SU-DHL-6 (cell line): ENCODE measurements at regions not wholly inside any gene's neighbourhood (a gene's known extent, or its start where the extent isn't known, plus 50 kb on each side); places are given as distances from the start of the nearest gene placed in this dataset.

Source experiments
- H2AFZ ChIP-seq: fragments of 200-600 bp; sonication (generic); 2 replicates; pipeline ENCODE4 v1.6.1; 2014; ENCODE audit warnings: low read depth, mild to moderate bottlenecking, moderate library complexity, mixed read lengths, antibody characterized with exemption, low read length; ENCODE audit not compliant: severe bottlenecking
- H3F3A ChIP-seq: fragments of 200-600 bp; shearing (Covaris generic); 2 replicates; pipeline ENCODE4 v1.6.0; 2016; ENCODE audit warnings: antibody characterized with exemption, mild to moderate bottlenecking; ENCODE audit not compliant: insufficient read depth
- H3K27ac ChIP-seq: fragments of 200-600 bp; sonication (generic); 2 replicates; pipeline ENCODE4 v1.5.1; 2016; ENCODE audit warnings: low read depth, mild to moderate bottlenecking, low read length, moderate library complexity, mixed read lengths
- H3K27me3 ChIP-seq: fragments of 200-600 bp; sonication (generic), shearing (Covaris generic); 2 replicates; pipeline ENCODE4 v1.6.0; 2014; ENCODE audit warnings: mild to moderate bottlenecking, low read length
- H3K36me3 ChIP-seq: fragments of 200-600 bp; sonication (generic); 2 replicates; pipeline ENCODE4 v1.6.1; 2014; ENCODE audit warnings: mild to moderate bottlenecking, low read length, mixed read lengths
- H3K4me2 ChIP-seq: fragments of 300-600, 200-600 bp; shearing (Covaris generic), sonication (generic); 2 replicates; pipeline ENCODE4 v1.6.0; 2014; ENCODE audit warnings: low read length, low read depth, mild to moderate bottlenecking; ENCODE audit not compliant: poor library complexity, severe bottlenecking
- H3K4me3 ChIP-seq: fragments of 200-600 bp; sonication (generic); 2 replicates; pipeline ENCODE4 v1.5.1; 2014; ENCODE audit warnings: antibody characterized with exemption, low read length, mild to moderate bottlenecking, mixed read lengths; ENCODE audit not compliant: insufficient read depth, poor library complexity, severe bottlenecking
- H3K79me2 ChIP-seq: fragments of 200-600 bp; sonication (generic); 2 replicates; pipeline ENCODE4 v1.6.1; 2014; ENCODE audit warnings: mild to moderate bottlenecking, low read length, moderate library complexity; ENCODE audit not compliant: insufficient read depth
- H3K9ac ChIP-seq: fragments of 200-600 bp; sonication (generic); 2 replicates; pipeline ENCODE4 v1.7.0; 2014; ENCODE audit warnings: mild to moderate bottlenecking, low read length
- H3K9me2 ChIP-seq: fragments of 200-600 bp; sonication (generic); replicated peaks from 2 replicates; pipeline ENCODE4 v1.6.1; 2014; ENCODE audit warnings: low read length; ENCODE audit not compliant: insufficient read depth
- H3K9me3 ChIP-seq: fragments of 200-600 bp; sonication (generic); 2 replicates; pipeline ENCODE4 v1.6.1; 2014; ENCODE audit warnings: low read length, mixed read lengths; ENCODE audit not compliant: insufficient read depth
- H4K20me1 ChIP-seq: fragments of 200-600 bp; sonication (generic); 2 replicates; pipeline ENCODE4 v1.6.1; 2014; ENCODE audit warnings: low read depth, mild to moderate bottlenecking, antibody characterized with exemption, low read length, moderate library complexity, mixed read lengths
- EZH2phosphoT487 ChIP-seq: fragments of 200-600 bp; sonication (generic), shearing (Covaris generic); conservative IDR thresholded peaks from 2 replicates; pipeline ENCODE4 v1.6.1; 2018; ENCODE audit warnings: mild to moderate bottlenecking, antibody characterized with exemption, low read length, moderate library complexity, mixed read lengths
- TF ChIP-seq, protein P1 (sequence below): fragments of 200-600 bp; sonication (generic); IDR thresholded peaks from one replicate; pipeline ENCODE4 v1.5.1; 2017; ENCODE audit warnings: antibody characterized with exemption, mild to moderate bottlenecking, low read length, moderate library complexity; ENCODE audit not compliant: insufficient read depth, poor library complexity, severe bottlenecking

- H4K20me1 ChIP-seq = no peaks in the 10 kb centered on the region
Measured at GRCh38 chr2:144896341-144896740, 376.4 kb upstream of the ZEB2 start.

GRCh38 chr2:144894612-144895599 lies 375.0 kb upstream of the ZEB2 start:
- Histone ChIP-seq H3K27ac (no peak overlapping the region), H2AFZ (no peak overlapping the region), H4K20me1 (no peaks in the 10 kb centered on the region), H3K4me3 (no peak overlapping the region), H3K9me3 (no peaks in the 10 kb centered on the region), H3K9me2 (no peaks in the 10 kb centered on the region), H3K27me3 (no peaks in the 10 kb centered on the region), H3K79me2 (no peaks in the 10 kb centered on the region), H3K4me2 (no peak overlapping the region), H3F3A (no peaks in the 10 kb centered on the region), H3K36me3 (no peaks in the 10 kb centered on the region), H3K9ac (no peak overlapping the region)
- TF ChIP-seq, protein P1, sequence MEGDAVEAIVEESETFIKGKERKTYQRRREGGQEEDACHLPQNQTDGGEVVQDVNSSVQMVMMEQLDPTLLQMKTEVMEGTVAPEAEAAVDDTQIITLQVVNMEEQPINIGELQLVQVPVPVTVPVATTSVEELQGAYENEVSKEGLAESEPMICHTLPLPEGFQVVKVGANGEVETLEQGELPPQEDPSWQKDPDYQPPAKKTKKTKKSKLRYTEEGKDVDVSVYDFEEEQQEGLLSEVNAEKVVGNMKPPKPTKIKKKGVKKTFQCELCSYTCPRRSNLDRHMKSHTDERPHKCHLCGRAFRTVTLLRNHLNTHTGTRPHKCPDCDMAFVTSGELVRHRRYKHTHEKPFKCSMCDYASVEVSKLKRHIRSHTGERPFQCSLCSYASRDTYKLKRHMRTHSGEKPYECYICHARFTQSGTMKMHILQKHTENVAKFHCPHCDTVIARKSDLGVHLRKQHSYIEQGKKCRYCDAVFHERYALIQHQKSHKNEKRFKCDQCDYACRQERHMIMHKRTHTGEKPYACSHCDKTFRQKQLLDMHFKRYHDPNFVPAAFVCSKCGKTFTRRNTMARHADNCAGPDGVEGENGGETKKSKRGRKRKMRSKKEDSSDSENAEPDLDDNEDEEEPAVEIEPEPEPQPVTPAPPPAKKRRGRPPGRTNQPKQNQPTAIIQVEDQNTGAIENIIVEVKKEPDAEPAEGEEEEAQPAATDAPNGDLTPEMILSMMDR = no peak
- TF ChIP-seq EZH2phosphoT487 = no peak

More at GRCh38 chr2:144896341-144896740, 376.4 kb upstream of the ZEB2 start:
- Histone ChIP-seq H3K27me3 (no peaks in the 10 kb centered on the region), H3K9me2 (no peaks in the 10 kb centered on the region), H3K27ac (no peak overlapping the region), H3K36me3 (no peaks in the 10 kb centered on the region), H3K79me2 (no peaks in the 10 kb centered on the region), H2AFZ (no peak overlapping the region), H3F3A (no peaks in the 10 kb centered on the region), H3K4me2 (no peak overlapping the region), H3K9me3 (no peaks in the 10 kb centered on the region), H3K4me3 (no peak overlapping the region), H3K9ac (no peak overlapping the region)
- no peak for TF ChIP-seq EZH2phosphoT487
- TF ChIP-seq, protein P1 = no peak

- H3F3A ChIP-seq = no peaks in the 10 kb centered on the region
- H4K20me1 ChIP-seq = no peaks in the 10 kb centered on the region
- H3K9me3 ChIP-seq = no peaks in the 10 kb centered on the region
- no peak overlapping the region for H3K4me3 ChIP-seq
- H3K36me3 ChIP-seq = no peaks in the 10 kb centered on the region
- no peaks in the 10 kb centered on the region for H3K79me2 ChIP-seq
- TF ChIP-seq, protein P1 = no peak
- no peak for TF ChIP-seq EZH2phosphoT487
- H3K27me3 ChIP-seq = no peaks in the 10 kb centered on the region
- H3K9ac ChIP-seq = no peak overlapping the region
- H3K4me2 ChIP-seq = no peak overlapping the region
- H3K27ac ChIP-seq = no peak overlapping the region
- H2AFZ ChIP-seq = no peak overlapping the region
- no peaks in the 10 kb centered on the region for H3K9me2 ChIP-seq
Measured at GRCh38 chr2:144893464-144893863, 373.5 kb upstream of the ZEB2 start.
